Gastroesophageal sphincter (tissue), 4 donors: ENCODE measurements at regions not wholly inside any gene's neighbourhood (a gene's known extent, or its start where the extent isn't known, plus 50 kb on each side); places are given as distances from the start of the nearest gene placed in this dataset.

Source experiments
- ATAC-seq: fragments of 150-250 bp; one replicate; pipeline ENCODE4 v1.9.1; 2016; ENCODE audit warnings: mild to moderate bottlenecking, moderate library complexity
- H3K27ac ChIP-seq, 4 donors: fragments of 200-600 bp; sonication (generic) in 3 of 4; 1 replicate in 3 of 4; 2 replicates in 1 of 4; pipeline ENCODE4 v1.5.1; 2016 to 2019
- H3K27me3 ChIP-seq: fragments of 200-600 bp; sonication (generic); one replicate; pipeline ENCODE4 v1.5.1; 2019
- H3K36me3 ChIP-seq, 2 donors: fragments of 200-600 bp; sonication (generic); one replicate each; pipeline ENCODE4 v1.5.1; 2019; ENCODE audit warnings: control low read depth in 1 of 2
- H3K4me1 ChIP-seq, 3 donors: fragments of 200-600 bp; sonication (generic); 1 replicate in 2 of 3; 2 replicates in 1 of 3; pipeline ENCODE4 v1.5.1; 2016 to 2019; ENCODE audit warnings: control low read depth in 2 of 3
- H3K4me3 ChIP-seq, 2 donors: fragments of 200-600 bp; sonication (generic); one replicate each; pipeline ENCODE4 v1.5.1; 2019; ENCODE audit warnings: mild to moderate bottlenecking in 1 of 2, moderate library complexity in 1 of 2
- H3K9me3 ChIP-seq, 3 donors: fragments of 200-600 bp; sonication (generic); one replicate each; pipeline ENCODE4 v1.5.1; 2017 to 2019; ENCODE audit warnings: control low read depth in 2 of 3
- EP300 ChIP-seq: sonication (generic); formaldehyde crosslinking; IDR thresholded peaks from one replicate; pipeline ENCODE4 v1.6.1; 2017; ENCODE audit warnings: antibody characterized with exemption, mild to moderate bottlenecking
- POLR2A ChIP-seq, 2 donors: fragments of 450-650 bp; IDR thresholded peaks; one replicate each; pipeline ENCODE4 v1.6.1; 2017; ENCODE audit warnings: antibody characterized with exemption in 2 of 2, mild to moderate bottlenecking in 2 of 2, moderate library complexity in 1 of 2
- POLR2AphosphoS5 ChIP-seq: sonication (generic); formaldehyde crosslinking; IDR thresholded peaks from one replicate; pipeline ENCODE4 v1.6.1; 2017; ENCODE audit warnings: antibody characterized with exemption
- WGBS, 2 donors: methylation state at CpG; one replicate each; pipeline ENCODE4 v1.1.5; 2018; ENCODE audit warnings: low coverage in 1 of 2; 5-methylcytosine and 5-hydroxymethylcytosine counted together
- TF ChIP-seq, protein P1 (sequence below), 4 experiments: fragments of 200-600 bp in 2 of 4; fragments of 450-650 bp in 2 of 4; sonication (generic) in 1 of 4; IDR thresholded peaks; one replicate each; pipeline ENCODE4 v1.5.1; 2017 to 2019; ENCODE audit warnings: antibody characterized with exemption in 4 of 4, mild to moderate bottlenecking in 2 of 4, moderate library complexity in 2 of 4

DNA sequence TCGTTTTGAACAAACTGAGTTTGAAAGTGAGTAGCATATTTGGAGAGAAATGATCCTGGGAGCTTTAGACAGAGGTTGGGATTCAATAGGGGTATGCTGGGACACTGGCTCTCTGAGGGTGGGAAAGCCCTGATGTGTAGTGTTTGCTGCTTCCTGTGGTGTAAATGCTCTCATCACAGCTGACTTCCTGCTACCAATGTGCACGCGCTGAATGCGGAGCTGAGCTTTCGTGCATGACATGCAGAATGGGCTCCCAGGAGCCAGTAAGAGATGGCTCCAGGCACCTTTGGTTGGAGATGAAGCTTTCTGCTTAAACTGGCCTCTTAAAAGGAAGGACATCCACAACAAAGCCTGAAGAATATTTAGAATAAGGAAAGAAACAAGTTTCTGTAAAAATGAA lies 224.1 kb upstream of the CCDC150 start:
- no peak overlapping the region for H3K4me3 ChIP-seq
- no peaks in the 10 kb centered on the region for H3K36me3 ChIP-seq
- no peak overlapping the region for H3K27ac ChIP-seq
- H3K9me3 ChIP-seq, result no peaks in the 10 kb centered on the region
- no peak for ATAC-seq
- no peaks in the 10 kb centered on the region for H3K27me3 ChIP-seq
- 60 to 77% methylated on average over 3 to 5 of the region's 5 CpGs for WGBS, 2 donors
- H3K4me1 ChIP-seq, result peaks cover 0 to 17% (median 0%) of the 10 kb centered on the region in 3 donors
- TF ChIP-seq EP300, result no peak
- TF ChIP-seq, protein P1, sequence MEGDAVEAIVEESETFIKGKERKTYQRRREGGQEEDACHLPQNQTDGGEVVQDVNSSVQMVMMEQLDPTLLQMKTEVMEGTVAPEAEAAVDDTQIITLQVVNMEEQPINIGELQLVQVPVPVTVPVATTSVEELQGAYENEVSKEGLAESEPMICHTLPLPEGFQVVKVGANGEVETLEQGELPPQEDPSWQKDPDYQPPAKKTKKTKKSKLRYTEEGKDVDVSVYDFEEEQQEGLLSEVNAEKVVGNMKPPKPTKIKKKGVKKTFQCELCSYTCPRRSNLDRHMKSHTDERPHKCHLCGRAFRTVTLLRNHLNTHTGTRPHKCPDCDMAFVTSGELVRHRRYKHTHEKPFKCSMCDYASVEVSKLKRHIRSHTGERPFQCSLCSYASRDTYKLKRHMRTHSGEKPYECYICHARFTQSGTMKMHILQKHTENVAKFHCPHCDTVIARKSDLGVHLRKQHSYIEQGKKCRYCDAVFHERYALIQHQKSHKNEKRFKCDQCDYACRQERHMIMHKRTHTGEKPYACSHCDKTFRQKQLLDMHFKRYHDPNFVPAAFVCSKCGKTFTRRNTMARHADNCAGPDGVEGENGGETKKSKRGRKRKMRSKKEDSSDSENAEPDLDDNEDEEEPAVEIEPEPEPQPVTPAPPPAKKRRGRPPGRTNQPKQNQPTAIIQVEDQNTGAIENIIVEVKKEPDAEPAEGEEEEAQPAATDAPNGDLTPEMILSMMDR (IDR thresholded peaks at IDR 0.05), result no peak
- TF ChIP-seq POLR2AphosphoS5, result no peak
- TF ChIP-seq POLR2A (IDR thresholded peaks at IDR 0.05), result no peak

DNA sequence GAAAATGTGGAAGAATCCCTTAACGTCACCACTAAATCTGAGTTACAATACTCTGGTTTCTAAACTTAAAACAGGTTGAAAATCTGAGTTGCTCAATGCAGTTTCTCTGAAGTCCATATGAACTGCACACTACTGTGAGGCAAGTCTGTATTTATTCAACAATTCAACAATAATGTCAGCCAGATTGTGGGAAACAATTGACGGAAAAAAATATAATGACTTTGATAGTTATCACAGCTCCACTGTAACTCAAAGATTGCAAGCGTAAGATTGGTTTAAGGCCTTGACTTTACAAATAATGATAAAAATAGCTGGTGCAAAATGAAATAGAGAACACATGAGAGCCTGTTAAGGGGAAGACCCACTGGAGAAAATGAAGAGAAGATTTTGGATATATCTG lies 219.4 kb upstream of the CCDC150 start:
- H3K27ac ChIP-seq, result no peak overlapping the region
- TF ChIP-seq, protein P1 (IDR thresholded peaks at IDR 0.05), result no peak
- no peak for TF ChIP-seq EP300
- no peak for TF ChIP-seq POLR2A (IDR thresholded peaks at IDR 0.05)
- TF ChIP-seq POLR2AphosphoS5, result no peak
- ATAC-seq, result no peak

DNA sequence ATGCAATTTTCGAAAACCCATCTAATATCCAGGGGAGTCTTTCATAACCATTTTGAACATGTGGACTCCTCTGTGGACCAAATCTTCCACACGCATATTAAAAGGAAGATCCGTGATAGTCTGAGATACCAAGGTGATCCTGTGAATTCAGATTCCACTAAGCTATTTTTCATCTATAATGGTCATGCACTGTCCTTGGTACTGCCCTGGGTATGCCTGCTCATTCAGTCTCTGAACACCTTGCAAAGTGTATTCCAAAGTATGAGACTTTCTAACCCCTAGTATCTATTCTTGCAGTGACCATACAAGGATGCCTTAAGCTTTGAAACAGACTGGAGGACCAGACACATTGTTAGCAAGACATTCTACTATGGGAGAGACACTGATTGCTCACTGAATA lies 217.6 kb upstream of the CCDC150 start:
- ATAC-seq, result no peak
- Histone ChIP-seq H3K9me3 (no peaks in the 10 kb centered on the region), H3K4me3 (no peak overlapping the region), H3K36me3 (no peaks in the 10 kb centered on the region), H3K4me1 (peaks cover 0 to 2% (median 0%) of the 10 kb centered on the region in 3 donors), H3K27me3 (no peaks in the 10 kb centered on the region), H3K27ac (no peak overlapping the region)
- TF ChIP-seq POLR2A (IDR thresholded peaks at IDR 0.05) (no peak), EP300 (no peak), POLR2AphosphoS5 (no peak)
- TF ChIP-seq, protein P1 (IDR thresholded peaks at IDR 0.05), result no peak
- WGBS, 2 donors, result 96% methylated on average over 3 of the region's 3 CpGs

More for the DNA sequence above, 219.4 kb upstream of the CCDC150 start:
- no peaks in the 10 kb centered on the region for H3K9me3 ChIP-seq
- no peak overlapping the region for H3K4me3 ChIP-seq
- peaks cover 0 to 14% (median 0%) of the 10 kb centered on the region in 3 donors for H3K4me1 ChIP-seq
- H3K36me3 ChIP-seq, result no peaks in the 10 kb centered on the region
- WGBS, 2 donors, result 87 to 88% methylated on average over 3 of the region's 3 CpGs
- no peaks in the 10 kb centered on the region for H3K27me3 ChIP-seq

DNA sequence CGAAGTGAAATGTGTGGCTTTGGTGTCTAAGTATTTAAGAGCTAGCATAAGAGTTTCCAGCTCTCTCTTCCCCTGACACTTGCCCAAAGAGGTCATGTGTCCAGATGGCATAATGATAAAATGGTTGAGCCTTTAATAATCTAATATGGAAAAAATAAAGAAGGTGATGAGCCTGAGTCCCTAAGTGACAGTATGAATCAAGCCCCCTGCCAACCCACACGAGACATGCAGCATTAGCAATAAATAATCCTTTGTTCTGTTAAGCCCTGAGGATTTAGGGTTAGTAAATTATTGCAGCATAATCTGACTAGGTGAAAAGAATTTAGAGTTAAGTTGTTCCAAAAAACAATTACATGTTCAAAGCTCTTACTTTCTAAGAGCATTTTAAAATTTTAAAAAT lies 217.2 kb upstream of the CCDC150 start:
- no peak for TF ChIP-seq EP300
- no peak for TF ChIP-seq POLR2AphosphoS5
- TF ChIP-seq, protein P1 (IDR thresholded peaks at IDR 0.05), result no peak
- no peak for TF ChIP-seq POLR2A (IDR thresholded peaks at IDR 0.05)
- Histone ChIP-seq H3K4me3 (no peak overlapping the region), H3K27ac (no peak overlapping the region), H3K36me3 (no peaks in the 10 kb centered on the region), H3K4me1 (no peaks in the 10 kb centered on the region), H3K9me3 (no peaks in the 10 kb centered on the region), H3K27me3 (no peaks in the 10 kb centered on the region)
- ATAC-seq, result no peak
- 73 to 75% methylated on average over 2 of the region's 2 CpGs for WGBS, 2 donors

DNA sequence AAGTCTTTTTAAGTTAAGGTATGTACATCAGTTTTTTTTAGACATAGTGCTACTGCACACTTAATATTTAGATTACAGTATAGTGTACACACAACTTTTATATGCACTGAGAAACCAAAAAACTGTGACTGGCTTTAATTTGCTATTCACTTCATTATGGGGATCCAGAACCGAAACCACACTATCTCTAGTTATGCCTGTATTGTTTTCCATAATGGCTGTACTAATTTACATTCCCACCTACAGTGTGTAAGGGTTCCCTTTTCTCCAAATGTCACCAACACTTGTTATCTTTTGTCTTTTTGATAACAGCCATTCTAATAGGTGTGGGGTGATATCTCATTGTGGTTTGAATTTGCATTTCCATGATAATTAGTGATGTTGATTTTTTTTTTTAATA lies 213.4 kb upstream of the CCDC150 start:
- 86 to 100% methylated on average over 1 of the region's 1 CpG for WGBS, 2 donors
- no peaks in the 10 kb centered on the region for H3K4me1 ChIP-seq
- no peak overlapping the region for H3K27ac ChIP-seq
- no peaks in the 10 kb centered on the region for H3K27me3 ChIP-seq
- no peaks in the 10 kb centered on the region for H3K9me3 ChIP-seq
- ATAC-seq, result no peak
- TF ChIP-seq POLR2A (IDR thresholded peaks at IDR 0.05), result no peak
- TF ChIP-seq, protein P1 (IDR thresholded peaks at IDR 0.05), result no peak
- no peak for TF ChIP-seq POLR2AphosphoS5
- TF ChIP-seq EP300, result no peak
- H3K36me3 ChIP-seq, result no peaks in the 10 kb centered on the region
- H3K4me3 ChIP-seq, result no peak overlapping the region
